HUES6 (cell line): ENCODE measurements at regions not wholly inside any gene's neighbourhood (a gene's known extent, or its start where the extent isn't known, plus 50 kb on each side); places are given as distances from the start of the nearest gene placed in this dataset.

ENCODE experiments used
- H3K27ac ChIP-seq: 2 replicates; pipeline ENCODE4 v1.7.0; 2013; ENCODE audit warnings: low read depth, mild to moderate bottlenecking, low read length, inconsistent platforms
- H3K27me3 ChIP-seq: 2 replicates; pipeline ENCODE4 v1.6.1; 2013; ENCODE audit warnings: low read length; ENCODE audit not compliant: control insufficient read depth, insufficient read depth
- H3K36me3 ChIP-seq: 2 replicates; pipeline ENCODE4 v1.6.1; 2013; ENCODE audit warnings: low read length; ENCODE audit not compliant: control insufficient read depth, insufficient read depth
- H3K4me1 ChIP-seq: 2 replicates; pipeline ENCODE4 v1.6.1; 2013; ENCODE audit warnings: low read length; ENCODE audit not compliant: control insufficient read depth, insufficient read depth
- H3K4me3 ChIP-seq: 2 replicates; pipeline ENCODE4 v1.5.1; 2013; ENCODE audit warnings: low read depth, low read length
- H3K9ac ChIP-seq: one replicate; pipeline ENCODE4 v1.6.1; 2013; ENCODE audit warnings: mild to moderate bottlenecking, low read length
- H3K9me3 ChIP-seq: 2 replicates; pipeline ENCODE4 v1.6.1; 2013; ENCODE audit warnings: low read depth, low read length; ENCODE audit not compliant: control insufficient read depth, insufficient read depth

DNA sequence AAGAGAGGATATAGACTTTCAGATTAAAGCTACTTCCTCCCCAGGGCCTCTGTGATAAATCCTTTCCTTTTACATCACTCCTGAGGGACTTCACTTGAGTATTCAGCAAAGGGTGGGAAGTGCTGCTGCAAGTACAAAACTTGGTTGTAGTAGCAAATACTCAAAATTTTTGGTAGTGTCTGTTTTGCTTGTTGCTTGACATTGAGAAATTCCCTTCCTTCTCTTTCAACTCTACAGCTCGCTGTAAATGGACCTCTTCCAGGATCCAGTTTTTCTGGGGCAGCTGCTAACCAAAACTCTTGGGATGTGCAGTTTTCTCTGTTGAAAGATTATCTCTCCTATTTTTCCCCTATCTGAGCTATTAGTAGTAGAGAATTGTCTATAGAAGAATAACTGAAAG lies 472.0 kb downstream of the CD109 start:
- Histone ChIP-seq H3K9ac (no peak overlapping the region), H3K36me3 (no peaks in the 10 kb centered on the region), H3K4me1 (no peaks in the 10 kb centered on the region), H3K9me3 (no peaks in the 10 kb centered on the region), H3K27ac (no peak overlapping the region), H3K27me3 (no peaks in the 10 kb centered on the region), H3K4me3 (no peak overlapping the region)

GRCh38 chr6:74167511-74167910 lies 471.5 kb downstream of the CD109 start:
- Histone ChIP-seq H3K9ac (no peak overlapping the region), H3K9me3 (no peaks in the 10 kb centered on the region), H3K36me3 (no peaks in the 10 kb centered on the region), H3K27me3 (no peaks in the 10 kb centered on the region), H3K27ac (no peak overlapping the region), H3K4me3 (no peak overlapping the region), H3K4me1 (no peaks in the 10 kb centered on the region)

- Histone ChIP-seq H3K27me3 (no peaks in the 10 kb centered on the region), H3K36me3 (no peaks in the 10 kb centered on the region), H3K4me1 (no peaks in the 10 kb centered on the region), H3K27ac (no peak overlapping the region), H3K4me3 (no peak overlapping the region), H3K9ac (no peak overlapping the region), H3K9me3 (no peaks in the 10 kb centered on the region)
These were observed 470.8 kb downstream of the CD109 start for GRCh38 chr6:74166849-74167248.

DNA sequence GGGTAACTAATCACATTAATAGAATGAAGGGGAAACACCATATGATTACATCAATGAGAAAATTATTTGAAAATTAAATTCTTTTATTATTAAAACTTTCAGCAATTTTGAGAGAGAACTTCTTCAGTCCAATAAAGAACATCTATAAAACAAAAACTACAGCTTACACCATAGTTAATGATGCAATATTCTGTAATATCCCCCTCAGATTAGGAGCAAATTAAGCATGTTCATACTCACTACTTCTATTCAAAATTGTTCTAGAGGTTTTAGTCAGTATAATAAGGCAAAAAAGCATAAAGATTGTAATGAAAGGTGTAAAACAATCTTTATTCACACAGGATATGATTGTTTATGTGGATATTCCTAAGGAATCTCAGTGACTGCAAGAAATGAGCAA lies 465.4 kb downstream of the CD109 start:
- H3K4me1 ChIP-seq = no peaks in the 10 kb centered on the region
- H3K36me3 ChIP-seq = no peaks in the 10 kb centered on the region
- H3K27ac ChIP-seq = no peak overlapping the region
- H3K4me3 ChIP-seq = no peak overlapping the region
- no peaks in the 10 kb centered on the region for H3K27me3 ChIP-seq
- no peaks in the 10 kb centered on the region for H3K9me3 ChIP-seq
- H3K9ac ChIP-seq = no peak overlapping the region

- no peak overlapping the region for H3K4me3 ChIP-seq
- no peak overlapping the region for H3K9ac ChIP-seq
- H3K9me3 ChIP-seq = no peaks in the 10 kb centered on the region
- H3K36me3 ChIP-seq = no peaks in the 10 kb centered on the region
- no peak overlapping the region for H3K27ac ChIP-seq
- no peaks in the 10 kb centered on the region for H3K27me3 ChIP-seq
- H3K4me1 ChIP-seq = no peaks in the 10 kb centered on the region
These were observed 456.2 kb downstream of the CD109 start for GRCh38 chr6:74152096-74152675.

DNA sequence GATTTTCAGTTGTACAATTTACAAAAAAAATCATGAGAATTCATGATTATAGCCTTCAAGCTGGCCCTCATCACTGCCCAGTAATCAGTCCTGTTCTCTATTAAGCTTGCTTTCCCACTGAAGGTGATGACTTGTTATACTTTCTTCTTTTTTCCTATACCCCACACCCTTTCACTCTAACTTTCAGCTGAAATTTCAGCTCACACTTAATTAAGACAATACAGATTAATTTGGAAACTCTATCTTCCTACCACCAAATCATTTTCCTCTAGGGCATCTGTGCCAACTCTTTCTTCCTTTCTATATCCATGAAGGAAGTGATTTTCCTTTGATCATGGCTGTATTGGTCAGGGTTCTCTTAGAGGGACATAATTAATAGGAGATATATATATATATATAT lies 449.9 kb downstream of the CD109 start:
- Histone ChIP-seq H3K27me3 (no peaks in the 10 kb centered on the region), H3K36me3 (no peaks in the 10 kb centered on the region), H3K4me1 (no peaks in the 10 kb centered on the region), H3K9me3 (no peaks in the 10 kb centered on the region), H3K9ac (no peak overlapping the region), H3K4me3 (no peak overlapping the region), H3K27ac (no peak overlapping the region)

- Histone ChIP-seq H3K27ac (no peak overlapping the region), H3K9ac (no peak overlapping the region), H3K36me3 (no peaks in the 10 kb centered on the region), H3K27me3 (no peaks in the 10 kb centered on the region), H3K4me1 (no peaks in the 10 kb centered on the region), H3K4me3 (no peak overlapping the region), H3K9me3 (no peaks in the 10 kb centered on the region)
These were observed 441.9 kb downstream of the CD109 start for GRCh38 chr6:74137911-74138310.

- Histone ChIP-seq H3K9ac (no peak overlapping the region), H3K4me1 (no peaks in the 10 kb centered on the region), H3K27ac (no peak overlapping the region), H3K27me3 (no peaks in the 10 kb centered on the region), H3K36me3 (no peaks in the 10 kb centered on the region), H3K9me3 (no peaks in the 10 kb centered on the region), H3K4me3 (no peak overlapping the region)
These were observed 438.3 kb downstream of the CD109 start for GRCh38 chr6:74134327-74134726.

- Histone ChIP-seq H3K36me3 (no peaks in the 10 kb centered on the region), H3K4me3 (no peak overlapping the region), H3K27me3 (peaks cover 4% of the 10 kb centered on the region; the same call in 1 of the 2 replicates), H3K4me1 (no peaks in the 10 kb centered on the region), H3K9me3 (no peaks in the 10 kb centered on the region), H3K9ac (no peak overlapping the region), H3K27ac (no peak overlapping the region)
These were observed 437.1 kb downstream of the CD109 start for GRCh38 chr6:74133073-74133472.

DNA sequence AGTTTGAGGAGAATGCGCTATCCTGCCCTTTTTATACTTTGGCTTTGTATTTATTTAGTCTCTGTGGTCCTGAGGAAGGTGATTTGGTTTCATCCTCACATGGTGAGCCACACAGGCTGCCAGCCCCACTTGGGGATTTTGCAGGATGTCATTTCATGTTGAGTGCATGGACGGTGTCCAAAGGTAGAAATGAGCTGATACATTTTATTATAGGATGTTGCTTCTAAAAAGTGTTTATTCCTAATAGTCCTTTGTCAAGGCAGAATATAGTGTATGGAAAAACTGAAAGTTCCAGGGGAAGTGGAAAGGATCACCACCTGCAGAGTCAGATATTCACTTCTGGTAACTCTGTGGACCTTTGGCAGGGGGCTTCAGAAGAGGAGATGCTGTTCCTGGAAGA lies 434.6 kb downstream of the CD109 start:
- H3K9ac ChIP-seq = no peak overlapping the region
- H3K9me3 ChIP-seq = no peaks in the 10 kb centered on the region
- H3K4me3 ChIP-seq = no peak overlapping the region
- H3K36me3 ChIP-seq = no peaks in the 10 kb centered on the region
- no peak overlapping the region for H3K27ac ChIP-seq
- H3K4me1 ChIP-seq = no peaks in the 10 kb centered on the region
- peaks cover 4% of the 10 kb centered on the region; the same call in 1 of the 2 replicates for H3K27me3 ChIP-seq

GRCh38 chr6:74128536-74128935 lies 432.5 kb downstream of the CD109 start:
- no peaks in the 10 kb centered on the region for H3K36me3 ChIP-seq
- H3K9ac ChIP-seq = no peak overlapping the region

GRCh38 chr6:74117113-74117512 lies 421.1 kb downstream of the CD109 start:
- H3K4me3 ChIP-seq = no peak overlapping the region
- H3K27me3 ChIP-seq = no peaks in the 10 kb centered on the region
- H3K9me3 ChIP-seq = no peaks in the 10 kb centered on the region
- H3K36me3 ChIP-seq = no peaks in the 10 kb centered on the region
- no peaks in the 10 kb centered on the region for H3K4me1 ChIP-seq
- no peak overlapping the region for H3K27ac ChIP-seq
- H3K9ac ChIP-seq = no peak overlapping the region

More at GRCh38 chr6:74128536-74128935, 432.5 kb downstream of the CD109 start:
- Histone ChIP-seq H3K4me1 (no peaks in the 10 kb centered on the region), H3K27me3 (peaks cover 4% of the 10 kb centered on the region; the same call in 1 of the 2 replicates), H3K9me3 (no peaks in the 10 kb centered on the region), H3K27ac (no peak overlapping the region), H3K4me3 (no peak overlapping the region)
